A673 (cell line): ENCODE measurements at regions not wholly inside any gene's neighbourhood (a gene's known extent, or its start where the extent isn't known, plus 50 kb on each side); places are given as distances from the start of the nearest gene placed in this dataset.

Experiments
- BruUV-seq: library from RNA; stranded (reverse); fragments of 400-500 nt; replicated peaks from 2 replicates; lab custom pipeline; 2021; lab: Mats Ljungman, UMichigan
- CTCF ChIA-PET: fragments of 300-600 bp; sonication (Branson Sonifier 250); formaldehyde crosslinking; loops from one replicate; lab custom pipeline; 2022; ENCODE audit warnings: antibody characterized with exemption; lab: Charles Lee
- POLR2A ChIA-PET: fragments of 300-600 bp; sonication (Branson Sonifier 250); formaldehyde crosslinking; loops from one replicate; lab custom pipeline; 2022; ENCODE audit warnings: antibody characterized with exemption; ENCODE audit not compliant: low non-redundant PET; lab: Charles Lee
- DNase-seq: peaks from one replicate; pipeline ENCODE4 v3.0.0-alpha.2; 2015; ENCODE audit warnings: low spot score
- H3K27ac ChIP-seq: fragments of 200-600 bp; sonication (generic); 2 replicates; pipeline ENCODE4 v1.5.1; 2016; ENCODE audit warnings: mixed run types, low read depth, mild to moderate bottlenecking, mixed read lengths, antibody characterized with exemption, low read length; ENCODE audit not compliant: poor library complexity, severe bottlenecking
- H3K27me3 ChIP-seq: fragments of 200-600 bp; sonication (generic); replicated peaks from 2 replicates; pipeline ENCODE4 v1.6.1; 2017; ENCODE audit warnings: mixed run types, low read depth, mild to moderate bottlenecking, mixed read lengths, antibody characterized with exemption, low read length; ENCODE audit not compliant: insufficient read depth, poor library complexity
- H3K36me3 ChIP-seq: fragments of 200-600 bp; sonication (generic); 2 replicates; pipeline ENCODE4 v1.6.1; 2016; ENCODE audit warnings: mixed run types, mild to moderate bottlenecking, mixed read lengths, antibody characterized with exemption, low read length; ENCODE audit not compliant: insufficient read depth, poor library complexity, severe bottlenecking
- H3K4me1 ChIP-seq: fragments of 200-600 bp; sonication (generic); 2 replicates; pipeline ENCODE4 v1.6.1; 2017; ENCODE audit warnings: mixed run types, mild to moderate bottlenecking, mixed read lengths, antibody characterized with exemption, low read length; ENCODE audit not compliant: insufficient read depth, poor library complexity, severe bottlenecking
- H3K4me3 ChIP-seq: fragments of 200-600 bp; sonication (generic); 2 replicates; pipeline ENCODE4 v1.5.1; 2016; ENCODE audit warnings: low read depth, mixed run types, mild to moderate bottlenecking, mixed read lengths, low read length; ENCODE audit not compliant: poor library complexity, severe bottlenecking
- H3K9me3 ChIP-seq: fragments of 200-600 bp; sonication (generic); 2 replicates; pipeline ENCODE4 v1.6.1; 2016; ENCODE audit warnings: mixed run types, low read depth, mild to moderate bottlenecking, mixed read lengths, antibody characterized with exemption, low read length; ENCODE audit not compliant: poor library complexity, severe bottlenecking
- EZH2 ChIP-seq: fragments of 200-600 bp; sonication (generic); IDR thresholded peaks from 2 replicates; pipeline ENCODE4 v1.6.1; 2017; ENCODE audit warnings: borderline replicate concordance, low read depth, mild to moderate bottlenecking, mixed read lengths, antibody characterized with exemption, low read length; ENCODE audit not compliant: poor library complexity, severe bottlenecking
- intact Hi-C: fragments of 100-400 bp; cut with micrococcal nuclease; formaldehyde crosslinking; loops from one replicate; pipeline ENCODE4 v1.10.0; 2022; ENCODE audit not compliant: unreplicated experiment
- TF ChIP-seq, protein P1 (sequence below): fragments of 300-800, 200-600 bp; sonication (generic); conservative IDR thresholded peaks from 2 replicates; pipeline ENCODE4 v1.5.1; 2017; ENCODE audit warnings: low read depth, mild to moderate bottlenecking, antibody characterized with exemption, low read length, moderate library complexity, mixed read lengths

GRCh38 chr16:6969594-6969993 is 363.1 kb upstream of the RBFOX1 start:
- H3K9me3 ChIP-seq: peaks cover 12% of the 10 kb centered on the region

GRCh38 chr16:6967796-6968320 is 364.8 kb upstream of the RBFOX1 start:
- Histone ChIP-seq H3K4me1 (no peaks in the 10 kb centered on the region), H3K27me3 (no peaks in the 10 kb centered on the region), H3K27ac (no peak overlapping the region), H3K9me3 (peaks cover 12% of the 10 kb centered on the region), H3K4me3 (no peak overlapping the region), H3K36me3 (no peaks in the 10 kb centered on the region)
- CTCF ChIA-PET: no interaction called here
- no peak for TF ChIP-seq EZH2
- TF ChIP-seq, protein P1, sequence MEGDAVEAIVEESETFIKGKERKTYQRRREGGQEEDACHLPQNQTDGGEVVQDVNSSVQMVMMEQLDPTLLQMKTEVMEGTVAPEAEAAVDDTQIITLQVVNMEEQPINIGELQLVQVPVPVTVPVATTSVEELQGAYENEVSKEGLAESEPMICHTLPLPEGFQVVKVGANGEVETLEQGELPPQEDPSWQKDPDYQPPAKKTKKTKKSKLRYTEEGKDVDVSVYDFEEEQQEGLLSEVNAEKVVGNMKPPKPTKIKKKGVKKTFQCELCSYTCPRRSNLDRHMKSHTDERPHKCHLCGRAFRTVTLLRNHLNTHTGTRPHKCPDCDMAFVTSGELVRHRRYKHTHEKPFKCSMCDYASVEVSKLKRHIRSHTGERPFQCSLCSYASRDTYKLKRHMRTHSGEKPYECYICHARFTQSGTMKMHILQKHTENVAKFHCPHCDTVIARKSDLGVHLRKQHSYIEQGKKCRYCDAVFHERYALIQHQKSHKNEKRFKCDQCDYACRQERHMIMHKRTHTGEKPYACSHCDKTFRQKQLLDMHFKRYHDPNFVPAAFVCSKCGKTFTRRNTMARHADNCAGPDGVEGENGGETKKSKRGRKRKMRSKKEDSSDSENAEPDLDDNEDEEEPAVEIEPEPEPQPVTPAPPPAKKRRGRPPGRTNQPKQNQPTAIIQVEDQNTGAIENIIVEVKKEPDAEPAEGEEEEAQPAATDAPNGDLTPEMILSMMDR: no peak
- no TSS peak for BruUV-seq
- POLR2A ChIA-PET: no interaction called here
- intact Hi-C loops: no loop called here
- no peak for DNase-seq

More at GRCh38 chr16:6969594-6969993, 363.1 kb upstream of the RBFOX1 start:
- DNase-seq: no peak
- BruUV-seq: no TSS peak
- H3K27me3 ChIP-seq: no peaks in the 10 kb centered on the region
- TF ChIP-seq, protein P1: no peak
- no peak for TF ChIP-seq EZH2
- ChIA-PET POLR2A (no interaction called here), CTCF (interaction anchor here (0.6 kb wide), 1 partner anchor 192 kb away, joined by 3 read pairs; no protein-coding TSS in a partner anchor)
- intact Hi-C loops: no loop called here
- H3K36me3 ChIP-seq: no peaks in the 10 kb centered on the region
- no peak overlapping the region for H3K27ac ChIP-seq
- no peak overlapping the region for H3K4me3 ChIP-seq
- H3K4me1 ChIP-seq: no peaks in the 10 kb centered on the region

GRCh38 chr16:6966925-6967324 is 365.7 kb upstream of the RBFOX1 start:
- DNase-seq: no peak
- no TSS peak for BruUV-seq
- intact Hi-C loops: no loop called here
- no peak overlapping the region for H3K27ac ChIP-seq
- no peaks in the 10 kb centered on the region for H3K27me3 ChIP-seq
- H3K36me3 ChIP-seq: no peaks in the 10 kb centered on the region
- H3K4me3 ChIP-seq: no peak overlapping the region
- ChIA-PET POLR2A (no interaction called here), CTCF (no interaction called here)
- peaks cover 12% of the 10 kb centered on the region for H3K9me3 ChIP-seq
- TF ChIP-seq EZH2: no peak
- TF ChIP-seq, protein P1: no peak
- no peaks in the 10 kb centered on the region for H3K4me1 ChIP-seq
